Mesenchymal stem cell (in vitro differentiated cells and primary cell): ENCODE measurements at regions not wholly inside any gene's neighbourhood (a gene's known extent, or its start where the extent isn't known, plus 50 kb on each side); places are given as distances from the start of the nearest gene placed in this dataset.

ENCODE experiments used
- DNase-seq: peaks from one replicate; pipeline ENCODE4 v3.0.0-alpha.2; 2013
- H2AFZ ChIP-seq: one replicate; pipeline ENCODE4 v1.6.1; 2013; ENCODE audit warnings: low read depth, mild to moderate bottlenecking, control low read depth, inconsistent platforms, low read length, moderate library complexity
- H2AK5ac ChIP-seq: 2 replicates; pipeline ENCODE4 v1.6.1; 2013; ENCODE audit warnings: low read length, moderate library complexity, mild to moderate bottlenecking, inconsistent platforms; ENCODE audit not compliant: severe bottlenecking
- H2BK120ac ChIP-seq: one replicate; pipeline ENCODE4 v1.6.1; 2013; ENCODE audit warnings: low read depth, mild to moderate bottlenecking, inconsistent platforms, low read length, moderate library complexity
- H2BK12ac ChIP-seq, 2 experiments: one replicate each; pipeline ENCODE4 v1.6.1; 2013; ENCODE audit warnings: inconsistent platforms in 2 of 2, low read length in 2 of 2, mild to moderate bottlenecking in 2 of 2, moderate library complexity in 2 of 2, control low read depth in 1 of 2
- H2BK15ac ChIP-seq: one replicate; pipeline ENCODE4 v1.6.1; 2013; ENCODE audit warnings: mild to moderate bottlenecking, low read depth, inconsistent platforms; ENCODE audit not compliant: poor library complexity, severe bottlenecking
- H2BK5ac ChIP-seq: 2 replicates; pipeline ENCODE4 v1.6.1; 2013; ENCODE audit warnings: low read depth, mild to moderate bottlenecking, low read length, control low read depth, inconsistent platforms; ENCODE audit not compliant: poor library complexity, severe bottlenecking
- H3K14ac ChIP-seq, 2 experiments: one replicate each; pipeline ENCODE4 v1.6.1; 2013; ENCODE audit warnings: inconsistent platforms in 2 of 2, low read length in 2 of 2, control low read depth in 1 of 2, mild to moderate bottlenecking in 1 of 2, moderate library complexity in 1 of 2
- H3K18ac ChIP-seq, 2 experiments: one replicate each; pipeline ENCODE4 v1.6.1; 2013; ENCODE audit warnings: inconsistent platforms in 2 of 2, low read length in 2 of 2, control low read depth in 1 of 2, low read depth in 1 of 2, mild to moderate bottlenecking in 1 of 2
- H3K23ac ChIP-seq, 2 experiments: one replicate each; pipeline ENCODE4 v1.6.1; 2013; ENCODE audit warnings: inconsistent platforms in 2 of 2, low read length in 2 of 2, mild to moderate bottlenecking in 2 of 2, moderate library complexity in 2 of 2, control low read depth in 1 of 2
- H3K27ac ChIP-seq: 2 replicates; pipeline ENCODE4 v1.5.1; 2013; ENCODE audit warnings: mild to moderate bottlenecking, moderate library complexity, low read length, control low read depth, inconsistent platforms; ENCODE audit not compliant: poor library complexity, severe bottlenecking
- H3K27me3 ChIP-seq, 2 experiments: 2 replicates each; pipeline versions ENCODE4 v1.6.1 to v1.7.0; 2013; ENCODE audit warnings: low read length in 2 of 2, mild to moderate bottlenecking in 2 of 2, moderate library complexity in 2 of 2, control low read depth in 1 of 2, inconsistent platforms in 1 of 2; ENCODE audit not compliant: control insufficient read depth in 1 of 2, insufficient read depth in 1 of 2
- H3K36me3 ChIP-seq, 2 experiments: 2 replicates each; pipeline versions ENCODE4 v1.6.1 to v1.7.0; 2013; ENCODE audit warnings: low read length in 2 of 2, control low read depth in 1 of 2, inconsistent platforms in 1 of 2, low read depth in 1 of 2, mild to moderate bottlenecking in 1 of 2; ENCODE audit not compliant: insufficient read depth in 2 of 2, control insufficient read depth in 1 of 2
- H3K4ac ChIP-seq, 2 experiments: one replicate each; pipeline ENCODE4 v1.6.1; 2013; ENCODE audit warnings: inconsistent platforms in 2 of 2, low read length in 2 of 2, mild to moderate bottlenecking in 2 of 2, moderate library complexity in 2 of 2, control low read depth in 1 of 2, low read depth in 1 of 2
- H3K4me1 ChIP-seq: 2 replicates; pipeline ENCODE4 v1.6.1; 2013; ENCODE audit warnings: low read depth, low read length, control low read depth; ENCODE audit not compliant: control insufficient read depth, insufficient read depth
- H3K4me2 ChIP-seq: 2 replicates; pipeline ENCODE4 v1.6.1; 2013; ENCODE audit warnings: low read length, mild to moderate bottlenecking, inconsistent platforms; ENCODE audit not compliant: poor library complexity, severe bottlenecking
- H3K4me3 ChIP-seq, 2 experiments: 2 replicates each; pipeline versions ENCODE4 v1.5.1 to v1.7.0; 2013; ENCODE audit warnings: low read length in 2 of 2, mild to moderate bottlenecking in 2 of 2, control low read depth in 1 of 2, low read depth in 1 of 2; ENCODE audit not compliant: insufficient read depth in 1 of 2
- H3K79me1 ChIP-seq: replicated peaks from 2 replicates; pipeline ENCODE4 v1.6.1; 2013; ENCODE audit warnings: mild to moderate bottlenecking, control low read depth, low read length, inconsistent platforms; ENCODE audit not compliant: poor library complexity, severe bottlenecking
- H3K9ac ChIP-seq: 2 replicates; pipeline ENCODE4 v1.7.0; 2013; ENCODE audit warnings: mild to moderate bottlenecking, low read length, moderate library complexity
- H3K9me3 ChIP-seq: 2 replicates; pipeline ENCODE4 v1.7.0; 2013; ENCODE audit warnings: mild to moderate bottlenecking, low read length; ENCODE audit not compliant: control insufficient read depth
- H4K8ac ChIP-seq: one replicate; pipeline ENCODE4 v1.6.1; 2013; ENCODE audit warnings: inconsistent platforms, mild to moderate bottlenecking, low read length, moderate library complexity
- H4K91ac ChIP-seq: one replicate; pipeline ENCODE4 v1.6.1; 2013; ENCODE audit warnings: mild to moderate bottlenecking, low read length, inconsistent platforms
- WGBS: methylation state at CpG from one replicate; pipeline ENCODE4 v1.1.7; 2013; ENCODE audit warnings: mixed read lengths; 5-methylcytosine and 5-hydroxymethylcytosine counted together

GRCh38 chr4:111540671-111541070, 604.6 kb upstream of the FAM241A start:
- Histone ChIP-seq H2AFZ (no peak overlapping the region), H4K91ac (no peak overlapping the region), H3K27ac (no peak overlapping the region), H3K9me3 (no peaks in the 10 kb centered on the region), H2BK15ac (no peak overlapping the region), H3K4me1 (no peaks in the 10 kb centered on the region), H3K27me3 (no peaks in the 10 kb centered on the region), H4K8ac (no peak overlapping the region), H3K14ac (no peak overlapping the region), H3K18ac (no peak overlapping the region), H3K4me2 (no peak overlapping the region), H3K79me1 (no peaks in the 10 kb centered on the region), H2BK12ac (no peak overlapping the region), H3K4me3 (no peak overlapping the region), H3K9ac (no peak overlapping the region), H2AK5ac (no peak overlapping the region), H2BK5ac (no peak overlapping the region), H3K23ac (no peak overlapping the region), H2BK120ac (no peak overlapping the region), H3K36me3 (no peaks in the 10 kb centered on the region), H3K4ac (no peak overlapping the region)
- no peak for DNase-seq

GRCh38 chr4:111542056-111542455, 603.2 kb upstream of the FAM241A start:
- H3K9me3 ChIP-seq = no peaks in the 10 kb centered on the region
- H3K36me3 ChIP-seq = no peaks in the 10 kb centered on the region
- H3K27me3 ChIP-seq = no peaks in the 10 kb centered on the region
- no peak overlapping the region for H2AK5ac ChIP-seq
- H3K4me2 ChIP-seq = no peak overlapping the region
- H3K4me3 ChIP-seq = no peak overlapping the region
- H4K8ac ChIP-seq = no peak overlapping the region
- H2AFZ ChIP-seq = no peak overlapping the region
- no peak overlapping the region for H3K4ac ChIP-seq
- H2BK12ac ChIP-seq = no peak overlapping the region
- H2BK15ac ChIP-seq = no peak overlapping the region
- no peaks in the 10 kb centered on the region for H3K4me1 ChIP-seq
- no peaks in the 10 kb centered on the region for H3K79me1 ChIP-seq
- H2BK120ac ChIP-seq = no peak overlapping the region
- H2BK5ac ChIP-seq = no peak overlapping the region
- H4K91ac ChIP-seq = no peak overlapping the region
- no peak overlapping the region for H3K23ac ChIP-seq
- H3K18ac ChIP-seq = no peak overlapping the region
- no peak for DNase-seq
- no peak overlapping the region for H3K9ac ChIP-seq
- H3K27ac ChIP-seq = no peak overlapping the region
- H3K14ac ChIP-seq = no peak overlapping the region

- Histone ChIP-seq H2BK5ac (no peak overlapping the region), H3K9ac (no peak overlapping the region), H3K4me3 (no peak overlapping the region), H3K14ac (no peak overlapping the region), H3K27me3 (no peaks in the 10 kb centered on the region), H2AFZ (no peak overlapping the region), H4K8ac (no peak overlapping the region), H3K36me3 (no peaks in the 10 kb centered on the region), H3K4me2 (no peak overlapping the region), H3K18ac (no peak overlapping the region), H3K27ac (no peak overlapping the region), H3K4ac (no peak overlapping the region), H3K79me1 (no peaks in the 10 kb centered on the region), H2BK120ac (no peak overlapping the region), H2BK12ac (no peak overlapping the region), H3K23ac (no peak overlapping the region), H3K4me1 (no peaks in the 10 kb centered on the region), H2BK15ac (no peak overlapping the region), H2AK5ac (no peak overlapping the region), H3K9me3 (no peaks in the 10 kb centered on the region), H4K91ac (no peak overlapping the region)
- 74% methylated on average over 2 of the region's 2 CpGs for WGBS
- DNase-seq = no peak
Measured at GRCh38 chr4:111546881-111547280, 598.4 kb upstream of the FAM241A start.

DNA sequence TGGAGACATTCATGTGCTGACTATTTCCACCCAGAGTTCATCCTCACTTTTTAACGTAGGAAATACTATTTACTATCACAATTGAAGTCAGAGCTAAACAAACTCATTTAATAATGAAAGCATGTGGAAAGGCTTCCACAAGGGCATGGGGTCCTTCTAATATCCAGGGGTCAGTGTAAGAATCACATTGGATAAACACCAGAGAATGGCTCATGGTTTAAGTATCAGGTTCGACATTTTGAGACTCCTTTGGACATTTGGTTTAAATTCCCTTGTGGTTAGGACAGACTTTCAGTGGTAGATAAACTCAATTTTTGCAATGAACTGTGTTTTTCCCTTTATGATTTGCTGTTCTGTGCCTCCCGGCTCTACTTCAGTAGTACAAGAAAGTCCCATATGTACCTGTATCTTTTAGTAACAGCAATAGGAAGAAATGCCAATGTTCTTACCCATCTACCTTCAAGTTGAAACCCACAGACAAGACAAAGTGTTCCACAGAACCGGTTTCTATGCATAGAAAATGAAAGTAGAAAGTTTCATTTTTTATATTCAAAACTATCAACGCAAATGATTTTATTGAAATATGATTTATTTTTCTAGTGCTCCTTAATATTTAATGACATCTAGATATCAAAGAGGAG, 589.0 kb upstream of the FAM241A start:
- 57% methylated on average over 1 of the region's 5 CpGs for WGBS

More for the DNA sequence above, 589.0 kb upstream of the FAM241A start:
- Histone ChIP-seq H3K27me3 (no peaks in the 10 kb centered on the region), H3K9me3 (no peaks in the 10 kb centered on the region), H3K18ac (no peak overlapping the region), H2BK12ac (no peak overlapping the region), H2BK15ac (no peak overlapping the region), H3K4ac (no peak overlapping the region), H3K27ac (no peak overlapping the region), H4K8ac (no peak overlapping the region), H3K9ac (no peak overlapping the region), H3K79me1 (no peaks in the 10 kb centered on the region), H3K23ac (no peak overlapping the region), H2AFZ (no peak overlapping the region), H3K4me1 (no peaks in the 10 kb centered on the region), H3K36me3 (no peaks in the 10 kb centered on the region), H2AK5ac (no peak overlapping the region), H3K4me2 (no peak overlapping the region), H2BK5ac (no peak overlapping the region), H3K4me3 (peak overlapping the region in 1 of 2 experiments; percentile 14), H2BK120ac (no peak overlapping the region), H3K14ac (no peak overlapping the region), H4K91ac (no peak overlapping the region)
- no peak for DNase-seq
